22Rv1 (cell line): ENCODE measurements at regions not wholly inside any gene's neighbourhood (a gene's known extent, or its start where the extent isn't known, plus 50 kb on each side); places are given as distances from the start of the nearest gene placed in this dataset.

Experiments used
- H3K27ac ChIP-seq: fragments of 450-650 bp; 2 replicates; pipeline ENCODE4 v1.5.1; 2017
- CTCF ChIP-seq: fragments of 450-650 bp; IDR thresholded peaks from 2 replicates; pipeline ENCODE4 v1.5.1; 2017; ENCODE audit warnings: mild to moderate bottlenecking
- ZFX ChIP-seq: fragments of 450-650 bp; IDR thresholded peaks from 2 replicates; pipeline ENCODE4 v1.6.1; 2017; ENCODE audit warnings: antibody characterized with exemption, borderline replicate concordance

GRCh38 chr11:134512061-134512460 is 100.0 kb upstream of the B3GAT1 start:
- no peak for TF ChIP-seq ZFX
- TF ChIP-seq CTCF: no peak
- no peak overlapping the region for H3K27ac ChIP-seq

GRCh38 chr11:134511255-134511654 is 99.2 kb upstream of the B3GAT1 start:
- H3K27ac ChIP-seq: no peak overlapping the region
- TF ChIP-seq CTCF: no peak
- no peak for TF ChIP-seq ZFX

- TF ChIP-seq CTCF (no peak), ZFX (no peak)
- H3K27ac ChIP-seq: no peak overlapping the region
Measured at GRCh38 chr11:134510233-134511040, 98.4 kb upstream of the B3GAT1 start.

GRCh38 chr11:134509381-134510232 is 97.6 kb upstream of the B3GAT1 start:
- H3K27ac ChIP-seq: no peak overlapping the region
- TF ChIP-seq ZFX: no peak

- H3K27ac ChIP-seq: no peak overlapping the region
- TF ChIP-seq ZFX (no peak), CTCF (no peak)
Measured at GRCh38 chr11:134508219-134508990, 96.4 kb upstream of the B3GAT1 start.

- no peak for TF ChIP-seq ZFX
- TF ChIP-seq CTCF: no peak
- no peak overlapping the region for H3K27ac ChIP-seq
Measured at GRCh38 chr11:134506046-134506445, 94.0 kb upstream of the B3GAT1 start.

GRCh38 chr11:134505125-134505524 is 93.1 kb upstream of the B3GAT1 start:
- no peak overlapping the region for H3K27ac ChIP-seq
- TF ChIP-seq ZFX (no peak), CTCF (no peak)
